Keratinocyte (primary cell): ENCODE measurements at regions not wholly inside any gene's neighbourhood (a gene's known extent, or its start where the extent isn't known, plus 50 kb on each side); places are given as distances from the start of the nearest gene placed in this dataset.

Experiments
- EZH2 ChIP-seq: IDR thresholded peaks from one replicate; pipeline ENCODE4 v1.6.1; 2012; ENCODE audit warnings: inconsistent platforms, mild to moderate bottlenecking, low read length, moderate library complexity
- TF ChIP-seq, protein P1 (sequence below), 3 experiments: IDR thresholded peaks in 1 of 3; conservative IDR thresholded peaks in 1 of 3; optimal IDR thresholded peaks in 1 of 3; 2 replicates in 2 of 3; 3 replicates in 1 of 3; pipeline versions ENCODE3 to v1.5.1; 2011; ENCODE audit warnings: low read length in 3 of 3, mild to moderate bottlenecking in 3 of 3, moderate library complexity in 2 of 3, control low read depth in 1 of 3, inconsistent platforms in 1 of 3; ENCODE audit not compliant: insufficient read depth in 2 of 3; ENCODE audit errors: extremely low read depth in 1 of 3

- TF ChIP-seq EZH2: no peak
- TF ChIP-seq, protein P1, sequence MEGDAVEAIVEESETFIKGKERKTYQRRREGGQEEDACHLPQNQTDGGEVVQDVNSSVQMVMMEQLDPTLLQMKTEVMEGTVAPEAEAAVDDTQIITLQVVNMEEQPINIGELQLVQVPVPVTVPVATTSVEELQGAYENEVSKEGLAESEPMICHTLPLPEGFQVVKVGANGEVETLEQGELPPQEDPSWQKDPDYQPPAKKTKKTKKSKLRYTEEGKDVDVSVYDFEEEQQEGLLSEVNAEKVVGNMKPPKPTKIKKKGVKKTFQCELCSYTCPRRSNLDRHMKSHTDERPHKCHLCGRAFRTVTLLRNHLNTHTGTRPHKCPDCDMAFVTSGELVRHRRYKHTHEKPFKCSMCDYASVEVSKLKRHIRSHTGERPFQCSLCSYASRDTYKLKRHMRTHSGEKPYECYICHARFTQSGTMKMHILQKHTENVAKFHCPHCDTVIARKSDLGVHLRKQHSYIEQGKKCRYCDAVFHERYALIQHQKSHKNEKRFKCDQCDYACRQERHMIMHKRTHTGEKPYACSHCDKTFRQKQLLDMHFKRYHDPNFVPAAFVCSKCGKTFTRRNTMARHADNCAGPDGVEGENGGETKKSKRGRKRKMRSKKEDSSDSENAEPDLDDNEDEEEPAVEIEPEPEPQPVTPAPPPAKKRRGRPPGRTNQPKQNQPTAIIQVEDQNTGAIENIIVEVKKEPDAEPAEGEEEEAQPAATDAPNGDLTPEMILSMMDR (optimal IDR thresholded peaks at IDR 0.05 in 1 of 3, IDR thresholded peaks at IDR 0.05 in 1 of 3, conservative IDR thresholded peaks at IDR 0.05 in 1 of 3; ENCODE audit: extremely low read depth in 1 of 3, insufficient read depth in 2 of 3, low read length in 3 of 3): no peak
These were observed 62.6 kb upstream of the ATP2B4 start for GRCh38 chr1:203564024-203564423.
